ENCODE measurements at regions not wholly inside any gene's neighbourhood (a gene's known extent, or its start where the extent isn't known, plus 50 kb on each side); places are given as distances from the start of the nearest gene placed in this dataset.

DNA sequence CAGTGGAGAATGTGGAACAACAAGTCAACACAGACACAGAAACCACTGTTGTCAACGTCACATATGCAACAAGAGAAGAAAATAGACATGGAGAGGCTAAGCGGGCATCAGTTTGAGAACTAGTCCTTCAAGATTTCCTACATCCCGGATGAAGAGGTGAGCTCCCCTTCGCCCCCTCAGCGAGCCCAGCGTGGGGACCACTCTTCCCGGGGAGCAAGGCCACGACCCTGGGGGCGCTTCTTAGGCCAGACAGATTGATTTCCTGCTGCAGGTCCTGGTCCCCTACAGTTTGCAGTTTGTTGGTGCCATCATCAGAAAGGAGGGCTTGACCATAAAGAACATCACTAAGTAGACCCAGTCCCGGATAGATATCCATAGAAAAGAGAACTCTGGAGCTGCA lies 113.0 kb downstream of the NBPF12 start:
- TF ChIP-seq YY1 (IDR thresholded peaks at IDR 0.05; ENCODE audit: low read depth) (no peak), TEAD4 (IDR thresholded peaks at IDR 0.05) (no peak), TAF1 (IDR thresholded peaks at IDR 0.05; ENCODE audit: low read depth) (no peak), CEBPB (IDR thresholded peaks at IDR 0.05) (no peak), TCF12 (IDR thresholded peaks at IDR 0.05; ENCODE audit: low read depth) (no peak), CREB1 (IDR thresholded peaks at IDR 0.05; ENCODE audit: low read depth) (no peak), RAD21 (IDR thresholded peaks at IDR 0.05; ENCODE audit: low read depth) (no peak), EP300 (IDR thresholded peaks at IDR 0.05; ENCODE audit: borderline replicate concordance) (no peak), NFIC (IDR thresholded peaks at IDR 0.05) (no peak), FOXM1 (IDR thresholded peaks at IDR 0.05; ENCODE audit: borderline replicate concordance, low read depth) (no peak), EGR1 (IDR thresholded peaks at IDR 0.05) (no peak)
- TF ChIP-seq, protein P1, sequence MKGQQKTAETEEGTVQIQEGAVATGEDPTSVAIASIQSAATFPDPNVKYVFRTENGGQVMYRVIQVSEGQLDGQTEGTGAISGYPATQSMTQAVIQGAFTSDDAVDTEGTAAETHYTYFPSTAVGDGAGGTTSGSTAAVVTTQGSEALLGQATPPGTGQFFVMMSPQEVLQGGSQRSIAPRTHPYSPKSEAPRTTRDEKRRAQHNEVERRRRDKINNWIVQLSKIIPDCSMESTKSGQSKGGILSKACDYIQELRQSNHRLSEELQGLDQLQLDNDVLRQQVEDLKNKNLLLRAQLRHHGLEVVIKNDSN (IDR thresholded peaks at IDR 0.05): no peak
- TF ChIP-seq, protein P2, sequence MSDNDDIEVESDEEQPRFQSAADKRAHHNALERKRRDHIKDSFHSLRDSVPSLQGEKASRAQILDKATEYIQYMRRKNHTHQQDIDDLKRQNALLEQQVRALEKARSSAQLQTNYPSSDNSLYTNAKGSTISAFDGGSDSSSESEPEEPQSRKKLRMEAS (IDR thresholded peaks at IDR 0.05): no peak
- TF ChIP-seq, protein P3, sequence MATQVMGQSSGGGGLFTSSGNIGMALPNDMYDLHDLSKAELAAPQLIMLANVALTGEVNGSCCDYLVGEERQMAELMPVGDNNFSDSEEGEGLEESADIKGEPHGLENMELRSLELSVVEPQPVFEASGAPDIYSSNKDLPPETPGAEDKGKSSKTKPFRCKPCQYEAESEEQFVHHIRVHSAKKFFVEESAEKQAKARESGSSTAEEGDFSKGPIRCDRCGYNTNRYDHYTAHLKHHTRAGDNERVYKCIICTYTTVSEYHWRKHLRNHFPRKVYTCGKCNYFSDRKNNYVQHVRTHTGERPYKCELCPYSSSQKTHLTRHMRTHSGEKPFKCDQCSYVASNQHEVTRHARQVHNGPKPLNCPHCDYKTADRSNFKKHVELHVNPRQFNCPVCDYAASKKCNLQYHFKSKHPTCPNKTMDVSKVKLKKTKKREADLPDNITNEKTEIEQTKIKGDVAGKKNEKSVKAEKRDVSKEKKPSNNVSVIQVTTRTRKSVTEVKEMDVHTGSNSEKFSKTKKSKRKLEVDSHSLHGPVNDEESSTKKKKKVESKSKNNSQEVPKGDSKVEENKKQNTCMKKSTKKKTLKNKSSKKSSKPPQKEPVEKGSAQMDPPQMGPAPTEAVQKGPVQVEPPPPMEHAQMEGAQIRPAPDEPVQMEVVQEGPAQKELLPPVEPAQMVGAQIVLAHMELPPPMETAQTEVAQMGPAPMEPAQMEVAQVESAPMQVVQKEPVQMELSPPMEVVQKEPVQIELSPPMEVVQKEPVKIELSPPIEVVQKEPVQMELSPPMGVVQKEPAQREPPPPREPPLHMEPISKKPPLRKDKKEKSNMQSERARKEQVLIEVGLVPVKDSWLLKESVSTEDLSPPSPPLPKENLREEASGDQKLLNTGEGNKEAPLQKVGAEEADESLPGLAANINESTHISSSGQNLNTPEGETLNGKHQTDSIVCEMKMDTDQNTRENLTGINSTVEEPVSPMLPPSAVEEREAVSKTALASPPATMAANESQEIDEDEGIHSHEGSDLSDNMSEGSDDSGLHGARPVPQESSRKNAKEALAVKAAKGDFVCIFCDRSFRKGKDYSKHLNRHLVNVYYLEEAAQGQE (IDR thresholded peaks at IDR 0.05; ENCODE audit: low read depth): no peak

Data from Ishikawa (cell line).